Neural progenitor cell (in vitro differentiated cells): ENCODE measurements at regions not wholly inside any gene's neighbourhood (a gene's known extent, or its start where the extent isn't known, plus 50 kb on each side); places are given as distances from the start of the nearest gene placed in this dataset.

Experiments
- DNase-seq: peaks from one replicate; pipeline ENCODE4 v3.0.0-alpha.2; 2016; ENCODE audit warnings: low spot score
- H2AFZ ChIP-seq: fragments of 200-600 bp; sonication (generic); replicated peaks from 2 replicates; pipeline ENCODE4 v1.6.1; 2016; ENCODE audit warnings: antibody characterized with exemption
- H3F3A ChIP-seq: fragments of 200-600 bp; sonication (generic); 2 replicates; pipeline ENCODE4 v1.6.1; 2016; ENCODE audit warnings: antibody characterized with exemption, low read depth
- H3K27ac ChIP-seq: fragments of 200-600 bp; sonication (generic); 2 replicates; pipeline ENCODE4 v1.5.1; 2016; ENCODE audit warnings: mild to moderate bottlenecking
- H3K27me3 ChIP-seq: fragments of 200-600 bp; sonication (generic); 2 replicates; pipeline ENCODE4 v1.6.1; 2016; ENCODE audit warnings: mild to moderate bottlenecking, moderate library complexity
- H3K36me3 ChIP-seq: fragments of 200-600 bp; sonication (generic); 2 replicates; pipeline ENCODE4 v1.5.1; 2016
- H3K4me1 ChIP-seq: fragments of 200-600 bp; sonication (generic); 2 replicates; pipeline ENCODE4 v1.6.1; 2016; ENCODE audit warnings: mixed run types
- H3K4me2 ChIP-seq: fragments of 200-600 bp; sonication (generic); 2 replicates; pipeline ENCODE4 v1.6.1; 2016
- H3K4me3 ChIP-seq: fragments of 200-600 bp; sonication (generic); 2 replicates; pipeline ENCODE4 v1.5.1; 2016
- H3K79me2 ChIP-seq: fragments of 200-600 bp; sonication (generic); 2 replicates; pipeline ENCODE4 v1.6.1; 2016; ENCODE audit warnings: low read depth
- H3K9ac ChIP-seq: fragments of 200-600 bp; sonication (generic); 2 replicates; pipeline ENCODE4 v1.6.1; 2016
- H3K9me3 ChIP-seq: fragments of 200-600 bp; sonication (generic); 2 replicates; pipeline ENCODE4 v1.5.1; 2016; ENCODE audit warnings: low read depth
- H4K20me1 ChIP-seq: fragments of 200-600 bp; sonication (generic); 2 replicates; pipeline ENCODE4 v1.6.1; 2016; ENCODE audit warnings: low read depth
- H3K27ac Mint-ChIP-seq: 3 replicates; pipeline ENCODE4 v1.8.0; 2021; ENCODE audit warnings: mixed read lengths
- H3K27me3 Mint-ChIP-seq: 2 replicates; pipeline ENCODE4 v1.8.0; 2022; ENCODE audit warnings: low read depth, mild to moderate bottlenecking, inconsistent platforms, moderate library complexity, mixed read lengths; ENCODE audit not compliant: insufficient read depth
- H3K36me3 Mint-ChIP-seq: 3 replicates; pipeline ENCODE4 v1.8.0; 2021; ENCODE audit warnings: mixed read lengths
- H3K4me1 Mint-ChIP-seq: 3 replicates; pipeline ENCODE4 v1.8.0; 2021; ENCODE audit warnings: mixed read lengths
- H3K4me3 Mint-ChIP-seq: 3 replicates; pipeline ENCODE4 v1.8.0; 2021; ENCODE audit warnings: mild to moderate bottlenecking, moderate library complexity, mixed read lengths
- H3K9me3 Mint-ChIP-seq: 3 replicates; pipeline ENCODE4 v1.8.0; 2020; ENCODE audit warnings: mixed read lengths
- CTCF ChIP-seq: fragments of 200-600 bp; sonication (generic); IDR thresholded peaks from 2 replicates; pipeline ENCODE4 v1.5.1; 2017; ENCODE audit warnings: antibody characterized with exemption, mild to moderate bottlenecking
- EZH2 ChIP-seq: fragments of 200-600 bp; sonication (generic); IDR thresholded peaks from 2 replicates; pipeline ENCODE4 v1.6.1; 2017; ENCODE audit warnings: antibody characterized with exemption, mild to moderate bottlenecking, moderate library complexity
- EZH2phosphoT487 ChIP-seq: fragments of 200-600 bp; sonication (generic); IDR thresholded peaks from 2 replicates; pipeline ENCODE4 v1.6.1; 2017; ENCODE audit warnings: antibody characterized with exemption

GRCh38 chr22:26985931-26986782 is 328.8 kb downstream of the MIAT start:
- peaks cover 24% of the 10 kb centered on the region for H3K4me1 ChIP-seq
- peaks cover 9% of the 10 kb centered on the region for H3K27me3 Mint-ChIP-seq
- H3K36me3 Mint-ChIP-seq, result no peaks in the 10 kb centered on the region
- peaks cover 4% of the 10 kb centered on the region for H4K20me1 ChIP-seq
- peak overlapping the region; percentile 24 for H3K4me3 ChIP-seq
- no peaks in the 10 kb centered on the region for H3K9me3 Mint-ChIP-seq
- no peak overlapping the region for H2AFZ ChIP-seq
- no peak overlapping the region for H3K9ac ChIP-seq
- H3K27ac ChIP-seq, result no peak overlapping the region
- H3K4me3 Mint-ChIP-seq, result no peak overlapping the region
- peaks cover 5% of the 10 kb centered on the region for H3K4me1 Mint-ChIP-seq
- H3K36me3 ChIP-seq, result no peaks in the 10 kb centered on the region
- H3K9me3 ChIP-seq, result no peaks in the 10 kb centered on the region
- no peaks in the 10 kb centered on the region for H3K79me2 ChIP-seq
- H3K27me3 ChIP-seq, result no peaks in the 10 kb centered on the region
- peak; percentile 44 for DNase-seq
- no peak overlapping the region for H3K27ac Mint-ChIP-seq
- peaks cover 13% of the 10 kb centered on the region for H3F3A ChIP-seq
- peak overlapping the region; percentile 69 for H3K4me2 ChIP-seq
- no peak for TF ChIP-seq CTCF
- TF ChIP-seq EZH2, result no peak
- TF ChIP-seq EZH2phosphoT487, result no peak

GRCh38 chr22:26986884-26987283 is 329.5 kb downstream of the MIAT start:
- Mint-ChIP-seq H3K9me3 (no peaks in the 10 kb centered on the region), H3K4me1 (no peaks in the 10 kb centered on the region), H3K27me3 (peaks cover 7% of the 10 kb centered on the region), H3K4me3 (no peak overlapping the region), H3K36me3 (no peaks in the 10 kb centered on the region), H3K27ac (no peak overlapping the region)
- Histone ChIP-seq H3K4me3 (peak overlapping the region; percentile 24), H3K36me3 (no peaks in the 10 kb centered on the region), H3F3A (peaks cover 13% of the 10 kb centered on the region), H3K27ac (no peak overlapping the region), H3K4me1 (peaks cover 24% of the 10 kb centered on the region), H3K4me2 (peak overlapping the region; percentile 69), H3K9me3 (no peaks in the 10 kb centered on the region), H2AFZ (no peak overlapping the region), H4K20me1 (peaks cover 4% of the 10 kb centered on the region), H3K9ac (no peak overlapping the region), H3K27me3 (no peaks in the 10 kb centered on the region), H3K79me2 (no peaks in the 10 kb centered on the region)
- DNase-seq, result peak; percentile 18
- TF ChIP-seq EZH2 (no peak), EZH2phosphoT487 (no peak), CTCF (no peak)

GRCh38 chr22:26990503-26991189 is 333.3 kb downstream of the MIAT start:
- Mint-ChIP-seq H3K4me3 (no peak overlapping the region), H3K27ac (peak overlapping the region; percentile 36), H3K9me3 (no peaks in the 10 kb centered on the region), H3K4me1 (peaks cover 8% of the 10 kb centered on the region), H3K36me3 (no peaks in the 10 kb centered on the region), H3K27me3 (peaks cover 5% of the 10 kb centered on the region)
- Histone ChIP-seq H3K9ac (no peak overlapping the region), H2AFZ (no peak overlapping the region), H3K4me2 (no peak overlapping the region), H3K4me3 (no peak overlapping the region), H3K27ac (no peak overlapping the region), H3K79me2 (no peaks in the 10 kb centered on the region), H3F3A (peaks cover 13% of the 10 kb centered on the region), H3K4me1 (peaks cover 18% of the 10 kb centered on the region), H3K9me3 (no peaks in the 10 kb centered on the region), H3K27me3 (no peaks in the 10 kb centered on the region), H3K36me3 (no peaks in the 10 kb centered on the region), H4K20me1 (peaks cover 4% of the 10 kb centered on the region)
- DNase-seq, result no peak
- no peak for TF ChIP-seq EZH2phosphoT487
- no peak for TF ChIP-seq CTCF
- TF ChIP-seq EZH2, result no peak
